ENCODE measurements at regions not wholly inside any gene's neighbourhood (a gene's known extent, or its start where the extent isn't known, plus 50 kb on each side); places are given as distances from the start of the nearest gene placed in this dataset.

GRCh38 chr15:47300596-47300995 lies 416.7 kb upstream of the SEMA6D start:
- no peak overlapping the region for H3K27ac ChIP-seq
- DNase-seq (ENCODE audit: low read depth, low spot score) = no peak

DNA sequence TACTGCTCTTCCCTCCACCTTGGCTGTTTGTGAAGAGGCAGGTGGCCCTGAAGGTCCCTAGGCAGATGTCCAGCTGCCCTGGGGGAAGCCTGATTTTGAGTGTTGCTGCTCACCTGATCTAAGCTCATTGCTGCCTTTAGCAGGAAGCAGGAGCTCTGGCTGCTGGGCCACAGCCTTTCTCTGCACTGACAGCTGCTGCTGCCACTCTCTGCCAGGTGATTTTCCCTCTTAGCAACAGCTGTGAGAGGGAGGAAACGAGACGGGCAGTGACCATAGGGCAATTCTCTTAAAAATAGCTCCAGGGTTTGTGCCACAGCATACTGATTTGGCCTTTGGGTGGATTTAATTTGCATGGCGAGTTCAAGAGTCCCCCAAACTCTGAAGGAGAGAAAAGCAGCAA lies 415.8 kb upstream of the SEMA6D start:
- H3K27ac ChIP-seq = no peak overlapping the region
- no peak for DNase-seq (ENCODE audit: low read depth, low spot score)

DNA sequence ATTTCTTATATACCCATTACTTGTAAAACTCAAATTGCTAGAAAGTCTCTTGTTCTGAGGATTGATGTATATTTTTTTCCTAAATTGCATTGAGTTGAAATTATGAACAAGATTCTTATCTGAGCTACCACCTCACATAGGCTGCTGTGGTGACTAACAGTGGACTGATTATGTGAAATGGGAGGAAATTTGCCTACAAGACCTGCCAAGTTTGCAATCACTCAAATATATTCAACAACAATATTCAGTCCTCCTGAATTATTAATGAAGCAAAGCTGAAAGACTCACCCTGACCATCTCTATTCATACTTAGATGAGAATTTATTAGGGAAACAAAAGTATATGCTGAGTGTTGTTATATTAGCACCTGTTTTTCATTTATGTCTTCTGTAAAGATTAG lies 412.6 kb upstream of the SEMA6D start:
- H3K27ac ChIP-seq = no peak overlapping the region
- DNase-seq (ENCODE audit: low read depth, low spot score) = no peak

DNA sequence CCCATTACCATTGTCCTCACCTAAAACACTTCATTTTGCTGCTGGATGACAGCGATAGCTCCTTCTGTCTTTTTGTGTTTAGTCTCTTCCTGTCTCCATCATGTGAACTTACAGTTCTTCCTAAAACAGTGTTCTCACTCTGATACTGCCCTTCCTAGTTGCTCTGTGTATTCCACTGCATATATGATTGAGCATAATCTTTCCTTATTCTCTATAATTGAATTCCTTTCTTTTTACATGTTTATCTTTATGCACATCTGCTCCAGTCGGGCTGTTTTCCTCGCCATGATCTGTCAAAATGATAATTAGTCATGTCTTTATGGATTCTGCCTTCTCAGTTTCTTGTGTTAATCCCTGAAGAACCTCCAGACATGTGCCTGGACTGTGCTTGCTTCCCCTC lies 405.1 kb upstream of the SEMA6D start:
- no peak overlapping the region for H3K27ac ChIP-seq
- no peak for DNase-seq (ENCODE audit: low read depth, low spot score)

- H3K27ac ChIP-seq = no peak overlapping the region
- DNase-seq (ENCODE audit: low read depth, low spot score) = no peak
Observed at GRCh38 chr15:47326410-47327333, 390.6 kb upstream of the SEMA6D start.

- no peak overlapping the region for H3K27ac ChIP-seq
Observed at GRCh38 chr15:47331829-47332393, 385.4 kb upstream of the SEMA6D start.

GRCh38 chr15:47332481-47332880 lies 384.8 kb upstream of the SEMA6D start:
- H3K27ac ChIP-seq = no peak overlapping the region
- no peak for DNase-seq (ENCODE audit: low read depth, low spot score)

More at GRCh38 chr15:47331829-47332393, 385.4 kb upstream of the SEMA6D start:
- DNase-seq (ENCODE audit: low read depth, low spot score) = no peak

DNA sequence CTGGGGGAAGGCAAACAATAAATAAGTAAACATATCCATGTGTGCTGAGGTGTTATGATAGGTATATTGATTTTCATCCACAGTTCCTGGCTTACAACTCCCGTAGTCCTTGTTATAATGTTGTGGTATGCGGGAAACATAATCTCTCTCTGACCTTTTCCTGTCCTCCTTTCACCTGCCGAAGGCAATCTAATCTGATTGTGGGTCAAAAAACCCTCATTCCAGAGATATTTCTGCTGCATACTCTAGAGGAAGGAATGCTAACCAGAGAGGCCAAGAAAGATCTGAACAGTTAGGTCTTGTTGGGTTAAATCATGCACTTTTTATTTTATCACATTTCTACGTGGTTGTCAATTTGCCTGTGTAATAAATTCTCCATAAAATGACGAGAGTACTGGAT lies 383.6 kb upstream of the SEMA6D start:
- DNase-seq (ENCODE audit: low read depth, low spot score) = no peak
- H3K27ac ChIP-seq = no peak overlapping the region

DNA sequence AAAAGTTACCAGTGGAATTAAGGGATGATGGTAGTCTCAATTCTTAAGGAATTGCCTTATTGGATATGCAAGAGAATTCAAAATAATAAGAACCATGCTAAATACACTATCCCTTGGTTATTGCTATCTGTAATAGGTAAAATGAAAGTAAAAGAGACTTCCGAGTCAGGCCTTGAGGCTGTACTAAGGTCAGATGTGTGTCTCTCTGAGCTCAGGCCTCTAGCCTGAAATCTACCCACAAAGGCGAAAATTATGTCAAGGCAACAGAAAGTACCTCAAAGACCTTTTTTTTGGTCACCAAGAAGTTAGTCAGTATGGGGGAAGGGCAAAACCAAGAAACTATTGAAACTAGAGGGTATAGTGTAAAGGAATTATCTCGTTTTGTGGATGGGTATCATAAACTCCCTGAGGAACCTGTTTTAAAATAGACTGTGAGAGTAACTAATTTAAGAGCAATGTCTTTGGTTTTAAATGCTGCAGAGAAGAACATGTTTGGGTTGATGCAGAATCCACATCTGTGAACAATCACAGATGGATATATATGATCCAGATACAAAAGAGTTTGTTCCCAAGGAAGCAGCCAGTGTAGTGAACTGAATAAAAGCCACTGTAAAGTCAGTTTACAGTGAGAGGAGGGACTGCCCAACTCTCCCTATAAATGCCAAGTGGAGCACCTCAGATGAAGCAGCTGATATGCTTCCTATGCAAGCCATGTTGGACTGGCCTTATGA lies 382.3 kb upstream of the SEMA6D start:
- no peak overlapping the region for H3K27ac ChIP-seq
- no peak for DNase-seq (ENCODE audit: low read depth, low spot score)

DNA sequence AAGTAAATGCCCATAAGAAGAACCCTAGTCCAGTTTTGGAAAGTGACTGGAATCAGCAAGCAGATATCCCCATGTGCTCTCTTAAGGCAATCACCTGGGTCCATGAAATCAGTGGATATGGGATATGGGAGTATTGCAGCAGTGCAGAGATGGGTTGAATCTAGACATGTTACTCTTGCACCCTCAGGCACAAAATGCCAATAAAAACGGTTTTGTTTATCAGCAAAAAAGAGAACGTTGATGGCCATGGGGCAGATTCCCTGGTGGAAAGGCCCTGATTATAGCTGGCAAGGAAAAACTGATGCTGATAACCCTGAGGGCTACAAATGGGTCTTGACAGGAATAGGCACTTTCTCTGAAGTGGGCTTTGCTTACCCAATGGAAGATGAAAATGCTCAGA lies 380.2 kb upstream of the SEMA6D start:
- no peak overlapping the region for H3K27ac ChIP-seq
- DNase-seq (ENCODE audit: low read depth, low spot score) = no peak

DNA sequence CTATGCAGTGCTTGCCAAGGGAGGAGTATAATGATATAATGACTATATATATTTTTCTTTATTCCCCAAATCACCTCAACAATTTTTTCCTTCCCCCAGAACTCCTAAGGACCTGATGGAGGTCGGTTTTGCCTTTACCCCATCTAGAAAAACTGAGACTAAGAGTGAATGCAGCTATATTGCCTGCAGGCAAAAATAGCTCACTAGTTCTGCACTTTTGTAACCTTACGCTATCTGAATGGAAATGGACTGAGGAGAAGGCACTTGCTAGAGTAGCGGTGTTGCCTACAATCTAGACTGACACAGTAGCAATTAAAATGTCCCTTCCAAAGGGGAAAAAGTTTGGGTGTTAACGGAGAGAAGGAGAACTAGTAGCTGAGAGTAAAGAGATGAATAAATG lies 379.5 kb upstream of the SEMA6D start:
- no peak for DNase-seq (ENCODE audit: low read depth, low spot score)
- H3K27ac ChIP-seq = no peak overlapping the region

DNA sequence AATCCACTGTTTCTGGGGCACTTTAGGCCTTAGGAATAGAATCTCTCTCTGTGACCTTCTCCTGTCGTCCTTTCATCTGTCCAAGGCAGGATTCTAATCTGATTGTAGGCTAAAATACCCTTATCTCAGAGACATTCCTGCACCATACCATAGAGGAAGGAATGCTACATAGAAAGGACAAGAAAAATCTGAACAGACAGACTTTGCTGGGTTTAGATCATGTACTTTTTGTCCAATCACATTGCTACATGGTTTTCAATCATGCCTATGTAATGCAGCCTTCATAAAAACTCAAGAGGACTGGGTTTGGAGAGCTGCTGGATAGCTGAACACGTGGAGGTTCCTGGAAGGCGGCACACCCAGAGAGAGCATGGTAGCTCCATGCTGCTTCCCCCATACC lies 378.5 kb upstream of the SEMA6D start:
- DNase-seq (ENCODE audit: low read depth, low spot score) = no peak
- H3K27ac ChIP-seq = no peak overlapping the region

DNA sequence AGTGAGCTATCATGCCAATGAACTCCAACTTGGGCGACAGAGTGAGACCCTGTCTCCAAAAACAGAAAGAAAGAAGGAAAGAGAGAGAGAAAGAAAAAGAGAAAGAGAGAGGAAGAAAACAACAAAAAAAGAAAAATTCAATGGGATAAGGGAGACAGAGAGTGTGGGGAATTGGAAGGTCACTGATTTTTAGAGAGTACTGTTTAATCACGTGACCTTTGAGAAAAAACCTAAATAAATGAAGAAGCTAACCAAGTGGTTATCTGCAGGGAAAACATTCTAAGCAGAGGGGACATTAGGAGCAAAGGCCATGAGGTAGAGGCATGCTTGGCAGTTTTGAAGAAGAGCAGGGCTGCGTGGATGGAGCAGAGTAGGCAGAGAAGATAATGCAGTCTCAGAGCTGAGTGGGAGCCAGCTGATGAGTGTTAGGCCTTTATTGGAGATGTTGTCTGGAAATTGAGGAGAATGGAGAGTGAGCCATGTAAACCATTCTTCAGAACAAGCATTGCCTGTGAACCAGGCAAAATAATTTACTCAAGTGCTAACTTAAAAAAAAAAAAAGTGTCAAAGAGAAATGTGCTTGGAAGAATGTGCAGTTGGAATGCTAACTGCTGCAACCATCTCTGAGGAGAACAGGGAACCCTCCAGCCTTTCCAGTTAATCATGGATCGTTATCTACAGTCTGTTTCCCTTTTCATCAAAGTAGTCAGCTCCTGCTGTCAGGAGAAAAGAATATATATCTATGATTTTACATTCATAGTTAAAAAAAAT lies 377.3 kb upstream of the SEMA6D start:
- H3K27ac ChIP-seq = no peak overlapping the region
- no peak for DNase-seq (ENCODE audit: low read depth, low spot score)

DNA sequence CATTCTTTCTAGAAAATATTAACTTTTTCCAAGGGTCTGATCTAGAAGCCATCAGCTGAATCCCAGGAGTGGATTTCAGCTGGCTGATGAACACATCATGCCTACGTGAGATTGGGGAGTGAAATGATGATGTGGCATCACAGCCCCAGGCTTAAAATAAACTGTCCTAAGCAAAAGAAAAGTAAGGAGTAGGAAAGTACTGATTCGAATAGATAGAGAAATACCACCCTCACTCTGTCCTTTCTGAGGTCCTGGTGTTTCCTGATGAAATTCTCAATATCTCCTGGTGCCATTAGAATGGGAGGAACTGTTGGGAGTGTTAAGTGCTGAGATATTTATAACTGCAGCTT lies 376.8 kb upstream of the SEMA6D start:
- no peak overlapping the region for H3K27ac ChIP-seq
- no peak for DNase-seq (ENCODE audit: low read depth, low spot score)

DNA sequence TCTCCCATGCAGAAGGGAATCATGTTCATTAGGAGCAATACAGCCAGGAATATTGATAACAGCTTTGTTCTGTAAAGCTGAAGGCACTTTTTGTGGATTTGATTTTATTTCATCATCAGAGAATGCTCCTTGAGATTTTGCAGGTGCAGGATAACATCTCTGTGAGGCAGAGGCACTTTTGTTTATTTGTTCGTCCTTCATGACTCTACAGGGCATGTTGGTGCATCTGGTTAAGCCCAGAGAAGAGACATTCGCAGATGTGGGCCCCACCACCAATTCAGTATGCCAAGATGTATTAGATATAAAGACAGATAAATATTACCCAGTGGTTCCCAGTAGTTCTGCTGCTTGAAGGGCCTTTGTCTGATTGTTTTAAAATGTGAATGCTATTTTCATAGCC lies 368.1 kb upstream of the SEMA6D start:
- H3K27ac ChIP-seq = no peak overlapping the region
- no peak for DNase-seq (ENCODE audit: low read depth, low spot score)

DNA sequence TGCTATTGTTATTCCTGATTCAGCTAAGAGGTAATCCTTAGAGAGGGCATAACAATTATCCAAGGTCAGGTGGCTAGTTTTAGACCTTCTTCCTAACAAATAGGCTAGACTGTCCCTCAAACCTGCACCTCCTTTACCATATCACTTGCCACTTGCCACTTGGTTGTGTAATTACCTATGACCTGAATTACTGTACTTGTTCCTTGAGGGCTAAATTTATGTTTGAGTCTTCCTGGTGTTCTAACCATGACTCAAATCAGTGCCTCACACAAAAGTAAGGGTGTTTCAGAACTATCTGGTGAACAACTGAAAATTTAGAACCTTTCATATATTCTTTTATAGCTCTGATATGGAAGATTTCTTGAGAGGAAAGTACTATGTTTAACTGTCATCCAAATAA lies 365.8 kb upstream of the SEMA6D start:
- no peak overlapping the region for H3K27ac ChIP-seq
- no peak for DNase-seq (ENCODE audit: low read depth, low spot score)

DNA sequence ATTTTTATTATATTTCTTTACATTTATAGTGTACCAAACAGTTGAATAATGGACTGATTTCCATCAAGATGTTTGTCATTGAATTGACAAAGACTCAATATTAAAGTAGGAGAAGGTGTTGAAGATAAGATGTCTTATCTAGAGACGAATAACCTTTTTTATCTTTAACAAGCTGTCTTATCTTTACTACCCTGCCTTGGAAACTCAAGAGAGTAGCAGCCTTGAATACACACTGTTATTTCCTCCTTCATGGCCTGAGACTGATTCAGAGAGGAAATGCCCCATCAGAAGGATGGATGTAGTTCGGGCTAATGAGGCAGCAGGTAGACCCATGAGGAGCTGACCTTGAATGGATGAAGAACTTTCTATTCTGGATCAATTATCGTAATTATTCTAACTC lies 365.1 kb upstream of the SEMA6D start:
- no peak overlapping the region for H3K27ac ChIP-seq
- DNase-seq (ENCODE audit: low read depth, low spot score) = no peak

DNA sequence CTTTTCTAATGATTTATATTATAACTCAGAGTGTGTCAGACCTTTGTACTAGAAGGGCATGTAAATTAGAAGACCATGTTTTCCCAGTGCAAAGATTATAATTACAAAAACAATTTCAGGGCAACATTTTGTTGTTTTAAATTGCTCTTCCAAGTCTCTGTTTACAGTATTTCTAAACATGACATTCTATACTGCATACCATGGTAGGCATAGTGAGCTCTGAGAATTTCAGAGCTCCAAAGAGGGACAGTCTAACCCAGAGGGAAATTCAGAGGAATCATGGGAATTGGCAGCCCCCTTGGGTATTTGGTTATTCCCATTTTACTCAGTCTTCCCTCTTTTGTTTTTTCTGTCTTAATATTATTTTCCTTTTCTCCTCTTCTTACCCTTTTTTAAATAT lies 361.5 kb upstream of the SEMA6D start:
- DNase-seq (ENCODE audit: low read depth, low spot score) = no peak
- no peak overlapping the region for H3K27ac ChIP-seq

GRCh38 chr15:47356297-47356696 lies 361.0 kb upstream of the SEMA6D start:
- DNase-seq (ENCODE audit: low read depth, low spot score) = no peak
- no peak overlapping the region for H3K27ac ChIP-seq

DNA sequence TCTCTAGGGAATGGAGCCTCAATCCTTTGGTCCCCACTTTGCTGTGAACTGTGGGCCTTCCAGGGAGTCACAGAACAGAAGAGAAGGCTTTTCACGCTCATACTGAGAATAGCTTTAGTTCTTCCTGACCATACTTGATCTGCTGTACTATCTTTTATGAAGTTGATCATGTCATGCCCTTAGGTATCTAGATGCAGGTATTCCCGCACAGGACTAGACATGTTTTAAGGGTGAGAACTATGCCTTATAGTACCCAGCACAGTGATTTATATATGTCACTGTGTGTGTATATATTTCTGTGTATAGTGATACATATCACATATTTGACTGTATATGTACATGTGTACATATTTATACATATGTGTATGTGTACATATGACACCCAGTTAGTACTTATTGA lies 358.4 kb upstream of the SEMA6D start:
- H3K27ac ChIP-seq = no peak overlapping the region
- DNase-seq (ENCODE audit: low read depth, low spot score) = no peak

DNA sequence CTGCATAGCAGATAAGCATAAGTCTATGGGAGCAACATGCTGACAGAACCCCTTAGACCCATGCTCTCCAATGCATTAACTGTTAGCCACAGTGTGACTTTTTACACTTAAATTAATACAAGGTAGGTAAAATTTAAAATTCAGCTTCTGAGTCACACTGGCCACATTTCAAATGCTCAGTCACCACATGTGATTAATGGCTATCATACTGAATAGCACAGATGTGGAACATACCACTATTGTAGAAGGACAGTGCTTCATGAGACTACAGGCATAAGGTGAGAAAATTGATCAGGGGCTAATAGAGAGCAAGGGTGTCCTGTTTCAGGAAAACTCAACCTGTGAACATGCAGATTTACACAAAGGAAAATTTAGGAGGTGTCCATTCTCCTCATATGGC lies 357.0 kb upstream of the SEMA6D start:
- H3K27ac ChIP-seq = no peak overlapping the region
- DNase-seq (ENCODE audit: low read depth, low spot score) = no peak

Data from epithelial cell of prostate (primary cell).